ENCODE measurements at regions not wholly inside any gene's neighbourhood (a gene's known extent, or its start where the extent isn't known, plus 50 kb on each side); places are given as distances from the start of the nearest gene placed in this dataset.

DNA sequence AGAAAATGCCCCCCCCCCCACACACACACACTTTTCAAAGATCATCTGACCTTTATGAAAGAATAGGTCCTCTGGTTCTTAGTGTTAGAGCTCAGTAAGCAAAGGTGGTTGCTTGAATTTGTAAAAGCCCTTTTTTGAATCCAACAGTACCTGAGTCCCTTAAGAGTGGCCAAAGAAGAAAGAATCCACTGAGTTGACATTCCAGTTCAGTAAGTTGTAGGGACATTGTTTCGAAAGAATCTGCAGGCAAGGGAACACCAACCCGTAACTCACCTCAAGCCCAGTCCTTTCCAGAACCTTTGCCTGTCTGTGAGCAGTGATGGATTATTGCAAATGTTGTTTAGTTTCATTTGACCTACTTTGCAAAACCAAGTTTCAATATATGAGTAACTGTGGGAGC lies 64.2 kb upstream of the MAP3K4 start:
- TF ChIP-seq CTCF (IDR thresholded peaks at IDR 0.05) (no peak), POLR2A (IDR thresholded peaks at IDR 0.05) (no peak)
